ENCODE measurements at regions not wholly inside any gene's neighbourhood (a gene's known extent, or its start where the extent isn't known, plus 50 kb on each side); places are given as distances from the start of the nearest gene placed in this dataset.

GRCh38 chr12:58189893-58190292, 248.5 kb downstream of the ATP23 start:
- TF ChIP-seq CTCF (IDR thresholded peaks at IDR 0.05) (no peak), POLR2A (IDR thresholded peaks at IDR 0.05) (no peak)
